DOHH2 (cell line): ENCODE measurements at regions not wholly inside any gene's neighbourhood (a gene's known extent, or its start where the extent isn't known, plus 50 kb on each side); places are given as distances from the start of the nearest gene placed in this dataset.

Experiments
- EZH2phosphoT487 ChIP-seq: fragments of 200-600 bp; sonication (generic); IDR thresholded peaks from 2 replicates; pipeline ENCODE4 v1.6.1; 2017; ENCODE audit warnings: borderline replicate concordance, mild to moderate bottlenecking, antibody characterized with exemption, low read length, moderate library complexity, mixed read lengths
- TF ChIP-seq, protein P1 (sequence below): fragments of 200-600 bp; sonication (generic); IDR thresholded peaks from one replicate; pipeline ENCODE4 v1.5.1; 2014; ENCODE audit warnings: antibody characterized with exemption, mild to moderate bottlenecking, low read depth, low read length; ENCODE audit not compliant: poor library complexity, severe bottlenecking

DNA sequence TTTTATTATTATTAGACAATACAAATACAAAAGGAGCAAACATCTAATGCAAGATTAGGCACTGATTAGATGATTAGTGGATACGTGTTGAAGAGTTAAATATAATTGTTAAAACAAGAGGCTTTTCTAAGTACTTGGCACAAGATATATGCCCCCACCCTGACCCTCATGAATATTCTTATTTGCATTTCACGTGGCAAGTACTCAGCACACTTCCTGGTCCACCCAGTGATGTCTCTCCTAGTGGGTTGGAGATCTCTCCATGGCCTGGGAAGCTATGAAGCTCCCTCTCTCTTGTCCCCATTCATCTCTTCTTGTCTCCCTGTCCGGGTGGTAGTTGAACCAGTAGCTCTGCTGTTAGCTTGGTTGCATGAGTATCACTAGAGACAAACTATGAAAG lies 375.3 kb downstream of the ADRA2A start:
- no peak for TF ChIP-seq EZH2phosphoT487
- TF ChIP-seq, protein P1, sequence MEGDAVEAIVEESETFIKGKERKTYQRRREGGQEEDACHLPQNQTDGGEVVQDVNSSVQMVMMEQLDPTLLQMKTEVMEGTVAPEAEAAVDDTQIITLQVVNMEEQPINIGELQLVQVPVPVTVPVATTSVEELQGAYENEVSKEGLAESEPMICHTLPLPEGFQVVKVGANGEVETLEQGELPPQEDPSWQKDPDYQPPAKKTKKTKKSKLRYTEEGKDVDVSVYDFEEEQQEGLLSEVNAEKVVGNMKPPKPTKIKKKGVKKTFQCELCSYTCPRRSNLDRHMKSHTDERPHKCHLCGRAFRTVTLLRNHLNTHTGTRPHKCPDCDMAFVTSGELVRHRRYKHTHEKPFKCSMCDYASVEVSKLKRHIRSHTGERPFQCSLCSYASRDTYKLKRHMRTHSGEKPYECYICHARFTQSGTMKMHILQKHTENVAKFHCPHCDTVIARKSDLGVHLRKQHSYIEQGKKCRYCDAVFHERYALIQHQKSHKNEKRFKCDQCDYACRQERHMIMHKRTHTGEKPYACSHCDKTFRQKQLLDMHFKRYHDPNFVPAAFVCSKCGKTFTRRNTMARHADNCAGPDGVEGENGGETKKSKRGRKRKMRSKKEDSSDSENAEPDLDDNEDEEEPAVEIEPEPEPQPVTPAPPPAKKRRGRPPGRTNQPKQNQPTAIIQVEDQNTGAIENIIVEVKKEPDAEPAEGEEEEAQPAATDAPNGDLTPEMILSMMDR = no peak
